Liver (tissue), 3 donors: ENCODE measurements at regions not wholly inside any gene's neighbourhood (a gene's known extent, or its start where the extent isn't known, plus 50 kb on each side); places are given as distances from the start of the nearest gene placed in this dataset.

Experiments
- ATF3 ChIP-seq: IDR thresholded peaks from 2 replicates; pipeline ENCODE4 v1.6.1; 2016; ENCODE audit warnings: antibody characterized with exemption
- CTCF ChIP-seq: fragments of 150-350 bp; IDR thresholded peaks from 2 replicates; pipeline ENCODE4 v1.5.1; 2017; ENCODE audit warnings: improper control_type of control experiment, low read depth, low read length; ENCODE audit not compliant: missing input control
- FOXA1 ChIP-seq: IDR thresholded peaks from 2 replicates; pipeline ENCODE4 v1.6.1; 2016; ENCODE audit warnings: antibody characterized with exemption
- HNF4A ChIP-seq, 2 donors: conservative IDR thresholded peaks; 2 replicates each; pipeline ENCODE4 v1.6.1; 2016; ENCODE audit warnings: antibody characterized with exemption in 2 of 2, mild to moderate bottlenecking in 2 of 2
- HNF4G ChIP-seq: IDR thresholded peaks from 2 replicates; pipeline ENCODE4 v1.6.1; 2016; ENCODE audit warnings: antibody characterized with exemption
- JUND ChIP-seq, 2 donors: IDR thresholded peaks; 2 replicates each; pipeline ENCODE4 v1.6.1; 2016; ENCODE audit warnings: antibody characterized with exemption in 2 of 2
- REST ChIP-seq: IDR thresholded peaks from 2 replicates; pipeline ENCODE4 v1.6.1; 2016; ENCODE audit warnings: antibody characterized with exemption, mild to moderate bottlenecking
- SP1 ChIP-seq: IDR thresholded peaks from 2 replicates; pipeline ENCODE4 v1.6.1; 2018; ENCODE audit warnings: antibody characterized with exemption, mild to moderate bottlenecking
- TAF1 ChIP-seq: conservative IDR thresholded peaks from 2 replicates; pipeline ENCODE4 v1.6.1; 2016; ENCODE audit warnings: antibody characterized with exemption, mild to moderate bottlenecking
- TF ChIP-seq, protein P1 (sequence below): IDR thresholded peaks from 2 replicates; pipeline ENCODE4 v1.6.1; 2016; ENCODE audit warnings: antibody characterized with exemption
- donor health status: healthy.
- donor health status: healthy.

- TF ChIP-seq JUND (IDR thresholded peaks at IDR 0.05) (no peak), CTCF (no peak), FOXA1 (no peak), REST (no peak), TAF1 (no peak), HNF4G (no peak), SP1 (no peak), HNF4A (conservative IDR thresholded peaks at IDR 0.05) (no peak), ATF3 (no peak)
- TF ChIP-seq, protein P1, sequence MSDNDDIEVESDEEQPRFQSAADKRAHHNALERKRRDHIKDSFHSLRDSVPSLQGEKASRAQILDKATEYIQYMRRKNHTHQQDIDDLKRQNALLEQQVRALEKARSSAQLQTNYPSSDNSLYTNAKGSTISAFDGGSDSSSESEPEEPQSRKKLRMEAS, result no peak
Measured at GRCh38 chr5:54833590-54833989, 151.8 kb downstream of the ESM1 start.
